Ovary (tissue), 3 donors: ENCODE measurements at regions not wholly inside any gene's neighbourhood (a gene's known extent, or its start where the extent isn't known, plus 50 kb on each side); places are given as distances from the start of the nearest gene placed in this dataset.

Source experiments
- CTCF ChIP-seq, 3 donors: fragments of 450-650 bp in 2 of 3; fragments of 200-600 bp in 1 of 3; IDR thresholded peaks; one replicate each; pipeline versions ENCODE4 v1.5.1 to v1.8.0; 2016 to 2022; ENCODE audit warnings: antibody characterized with exemption in 3 of 3, mild to moderate bottlenecking in 1 of 3
- POLR2A ChIP-seq: fragments of 450-650 bp; IDR thresholded peaks from one replicate; pipeline ENCODE4 v1.6.1; 2017; ENCODE audit warnings: antibody characterized with exemption, mild to moderate bottlenecking, moderate library complexity
- donor health status: DM: no; HTN: no; CAD: no.

GRCh38 chr15:91710080-91710698, 143.3 kb upstream of the SLCO3A1 start:
- TF ChIP-seq CTCF (IDR thresholded peaks at IDR 0.05) (no peak), POLR2A (no peak)
